ENCODE measurements at regions not wholly inside any gene's neighbourhood (a gene's known extent, or its start where the extent isn't known, plus 50 kb on each side); places are given as distances from the start of the nearest gene placed in this dataset.

DNA sequence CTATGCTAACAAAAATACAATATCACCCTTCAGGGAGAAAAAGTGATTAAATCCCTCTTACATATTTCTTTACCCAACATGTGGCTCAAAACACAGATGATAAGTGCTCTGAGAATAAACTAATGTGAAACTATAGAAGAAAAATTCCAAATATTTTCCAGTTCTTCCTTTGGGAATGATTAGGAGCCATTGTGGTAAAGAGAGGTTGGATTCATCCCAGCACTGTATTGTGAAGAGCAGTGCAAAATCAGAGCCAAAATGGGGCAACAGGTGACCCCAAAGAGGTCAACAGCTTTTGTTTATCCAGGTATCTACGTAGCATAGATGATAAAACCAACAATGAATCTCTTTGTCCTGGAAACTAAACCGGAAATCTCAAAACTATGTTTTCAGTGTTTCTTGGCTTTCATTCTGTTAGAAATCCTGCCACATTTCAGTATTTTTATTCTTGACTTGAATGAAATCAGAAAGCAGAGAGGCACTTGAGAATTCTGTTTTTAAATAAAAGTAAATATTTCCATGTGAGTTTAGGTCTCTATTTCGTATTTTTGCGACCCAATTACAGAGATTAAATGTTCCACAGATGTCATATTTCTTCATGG lies 120.4 kb upstream of the FST start:
- TF ChIP-seq, protein P1, sequence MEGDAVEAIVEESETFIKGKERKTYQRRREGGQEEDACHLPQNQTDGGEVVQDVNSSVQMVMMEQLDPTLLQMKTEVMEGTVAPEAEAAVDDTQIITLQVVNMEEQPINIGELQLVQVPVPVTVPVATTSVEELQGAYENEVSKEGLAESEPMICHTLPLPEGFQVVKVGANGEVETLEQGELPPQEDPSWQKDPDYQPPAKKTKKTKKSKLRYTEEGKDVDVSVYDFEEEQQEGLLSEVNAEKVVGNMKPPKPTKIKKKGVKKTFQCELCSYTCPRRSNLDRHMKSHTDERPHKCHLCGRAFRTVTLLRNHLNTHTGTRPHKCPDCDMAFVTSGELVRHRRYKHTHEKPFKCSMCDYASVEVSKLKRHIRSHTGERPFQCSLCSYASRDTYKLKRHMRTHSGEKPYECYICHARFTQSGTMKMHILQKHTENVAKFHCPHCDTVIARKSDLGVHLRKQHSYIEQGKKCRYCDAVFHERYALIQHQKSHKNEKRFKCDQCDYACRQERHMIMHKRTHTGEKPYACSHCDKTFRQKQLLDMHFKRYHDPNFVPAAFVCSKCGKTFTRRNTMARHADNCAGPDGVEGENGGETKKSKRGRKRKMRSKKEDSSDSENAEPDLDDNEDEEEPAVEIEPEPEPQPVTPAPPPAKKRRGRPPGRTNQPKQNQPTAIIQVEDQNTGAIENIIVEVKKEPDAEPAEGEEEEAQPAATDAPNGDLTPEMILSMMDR (IDR thresholded peaks at IDR 0.05): no peak
- TF ChIP-seq POLR2A (IDR thresholded peaks at IDR 0.05): no peak
